ENCODE measurements at regions not wholly inside any gene's neighbourhood (a gene's known extent, or its start where the extent isn't known, plus 50 kb on each side); places are given as distances from the start of the nearest gene placed in this dataset.

DNA sequence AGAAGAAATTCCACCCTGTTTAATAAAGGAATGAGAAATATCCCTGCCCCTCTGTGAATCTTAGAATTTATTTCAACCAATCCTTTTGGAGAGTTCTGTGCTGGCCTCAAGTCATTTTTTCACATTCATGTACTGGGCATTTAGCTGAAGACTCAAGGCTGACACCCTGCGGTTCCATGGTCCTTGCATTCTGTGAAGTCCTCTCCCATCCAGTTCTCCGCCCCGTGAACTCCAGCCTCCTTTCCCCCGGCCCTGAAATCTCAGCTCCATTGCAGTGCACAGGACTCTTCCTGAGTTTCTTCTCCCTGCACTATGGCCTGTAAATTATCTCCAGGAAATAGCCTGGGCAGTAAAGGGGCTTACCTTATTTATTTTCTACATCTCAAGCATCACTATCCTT, 183.0 kb upstream of the KCND2 start:
- Histone ChIP-seq H3K27me3 (ENCODE audit: insufficient read depth, low read length, poor library complexity) (no peaks in the 10 kb centered on the region), H3K4me3 (ENCODE audit: low read depth in 1 of 2, low read length in 2 of 2) (no peak overlapping the region), H2AFZ (ENCODE audit: low read depth, low read length) (no peak overlapping the region), H3K4me1 (ENCODE audit: insufficient read depth, low read length) (no peaks in the 10 kb centered on the region), H3K79me2 (ENCODE audit: insufficient read depth, low read length) (no peaks in the 10 kb centered on the region), H4K20me1 (ENCODE audit: insufficient read depth, low read length) (no peaks in the 10 kb centered on the region), H3K9me3 (ENCODE audit: insufficient read depth, low read length, severe bottlenecking) (no peaks in the 10 kb centered on the region), H3K9ac (ENCODE audit: low read depth, low read length) (no peak overlapping the region), H3K27ac (ENCODE audit: low read length) (no peak overlapping the region), H3K36me3 (ENCODE audit: insufficient read depth, low read length) (no peaks in the 10 kb centered on the region), H3K4me2 (ENCODE audit: insufficient read depth, low read length) (no peak overlapping the region)
- ATAC-seq (ENCODE audit: insufficient read depth, low read depth) (no peak), DNase-seq (no peak)
- TF ChIP-seq CTCF (IDR thresholded peaks at IDR 0.05; ENCODE audit: borderline replicate concordance, extremely low read depth, low read length, poor library complexity, severe bottlenecking) (no peak), EZH2 (IDR thresholded peaks at IDR 0.05; ENCODE audit: borderline replicate concordance, low read depth, low read length, severe bottlenecking) (no peak)

GRCh38 chr7:120091807-120092206, 181.2 kb upstream of the KCND2 start:
- ATAC-seq (ENCODE audit: insufficient read depth, low read depth) (no peak), DNase-seq (no peak)
- H3K27ac ChIP-seq (ENCODE audit: low read length): no peak overlapping the region
- no peaks in the 10 kb centered on the region for H4K20me1 ChIP-seq (ENCODE audit: insufficient read depth, low read length)
- H3K4me2 ChIP-seq (ENCODE audit: insufficient read depth, low read length): no peak overlapping the region
- no peak overlapping the region for H3K9ac ChIP-seq (ENCODE audit: low read depth, low read length)
- H3K4me3 ChIP-seq (ENCODE audit: low read depth in 1 of 2, low read length in 2 of 2): no peak overlapping the region
- H3K9me3 ChIP-seq (ENCODE audit: insufficient read depth, low read length, severe bottlenecking): no peaks in the 10 kb centered on the region
- TF ChIP-seq EZH2 (IDR thresholded peaks at IDR 0.05; ENCODE audit: borderline replicate concordance, low read depth, low read length, severe bottlenecking) (no peak), CTCF (IDR thresholded peaks at IDR 0.05; ENCODE audit: borderline replicate concordance, extremely low read depth, low read length, poor library complexity, severe bottlenecking) (no peak)
- no peaks in the 10 kb centered on the region for H3K79me2 ChIP-seq (ENCODE audit: insufficient read depth, low read length)
- H3K36me3 ChIP-seq (ENCODE audit: insufficient read depth, low read length): no peaks in the 10 kb centered on the region
- no peaks in the 10 kb centered on the region for H3K27me3 ChIP-seq (ENCODE audit: insufficient read depth, low read length, poor library complexity)
- H3K4me1 ChIP-seq (ENCODE audit: insufficient read depth, low read length): no peaks in the 10 kb centered on the region
- no peak overlapping the region for H2AFZ ChIP-seq (ENCODE audit: low read depth, low read length)

DNA sequence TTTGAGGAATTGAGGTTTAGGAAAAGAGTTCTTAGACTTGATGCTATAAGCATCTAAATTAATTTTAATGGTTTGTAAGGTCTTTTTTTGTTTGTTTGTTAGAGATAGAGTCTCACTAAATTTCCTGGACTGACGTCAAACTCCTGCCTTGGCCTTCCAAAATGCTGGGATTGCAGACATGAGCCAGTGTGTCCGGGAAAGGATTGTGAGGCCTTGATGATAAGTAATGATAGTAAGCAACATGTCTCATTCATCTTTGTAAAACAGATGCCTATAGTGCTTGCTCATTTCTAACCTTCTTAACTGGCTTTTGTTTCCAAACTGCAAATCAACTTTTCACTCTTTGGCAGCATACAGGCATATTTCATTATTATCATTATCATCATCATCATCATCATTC, 176.0 kb upstream of the KCND2 start:
- no peak overlapping the region for H2AFZ ChIP-seq (ENCODE audit: low read depth, low read length)
- no peaks in the 10 kb centered on the region for H4K20me1 ChIP-seq (ENCODE audit: insufficient read depth, low read length)
- H3K9ac ChIP-seq (ENCODE audit: low read depth, low read length): no peak overlapping the region
- H3K4me1 ChIP-seq (ENCODE audit: insufficient read depth, low read length): no peaks in the 10 kb centered on the region
- H3K27me3 ChIP-seq (ENCODE audit: insufficient read depth, low read length, poor library complexity): no peaks in the 10 kb centered on the region
- no peak for TF ChIP-seq CTCF (IDR thresholded peaks at IDR 0.05; ENCODE audit: borderline replicate concordance, extremely low read depth, low read length, poor library complexity, severe bottlenecking)
- no peak for TF ChIP-seq EZH2 (IDR thresholded peaks at IDR 0.05; ENCODE audit: borderline replicate concordance, low read depth, low read length, severe bottlenecking)
- no peaks in the 10 kb centered on the region for H3K79me2 ChIP-seq (ENCODE audit: insufficient read depth, low read length)
- no peaks in the 10 kb centered on the region for H3K36me3 ChIP-seq (ENCODE audit: insufficient read depth, low read length)
- ATAC-seq (ENCODE audit: insufficient read depth, low read depth) (no peak), DNase-seq (no peak)
- no peak overlapping the region for H3K4me3 ChIP-seq (ENCODE audit: low read depth in 1 of 2, low read length in 2 of 2)
- H3K4me2 ChIP-seq (ENCODE audit: insufficient read depth, low read length): no peak overlapping the region
- H3K9me3 ChIP-seq (ENCODE audit: insufficient read depth, low read length, severe bottlenecking): no peaks in the 10 kb centered on the region
- no peak overlapping the region for H3K27ac ChIP-seq (ENCODE audit: low read length)

DNA sequence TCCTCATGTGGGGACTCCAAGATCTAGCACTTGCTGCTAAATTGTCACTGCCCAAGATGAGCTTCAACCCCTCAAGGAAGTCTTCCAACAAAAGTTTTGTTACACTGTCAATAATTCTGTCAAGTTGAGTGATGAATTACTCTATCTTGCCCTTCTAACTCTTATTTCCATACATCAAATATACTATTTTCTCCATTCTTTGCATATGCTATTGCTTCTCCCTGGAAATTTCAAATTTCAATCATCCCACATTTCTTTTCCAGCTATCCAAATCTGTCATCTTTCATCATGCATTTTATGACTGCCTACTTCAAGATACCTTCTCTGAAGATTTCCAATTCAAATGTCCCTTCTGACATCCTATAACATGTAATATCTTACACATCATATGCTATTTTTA, 175.2 kb upstream of the KCND2 start:
- H2AFZ ChIP-seq (ENCODE audit: low read depth, low read length): no peak overlapping the region
- no peak overlapping the region for H3K4me3 ChIP-seq (ENCODE audit: low read depth in 1 of 2, low read length in 2 of 2)
- ATAC-seq (ENCODE audit: insufficient read depth, low read depth) (no peak), DNase-seq (no peak)
- no peaks in the 10 kb centered on the region for H3K9me3 ChIP-seq (ENCODE audit: insufficient read depth, low read length, severe bottlenecking)
- no peaks in the 10 kb centered on the region for H3K36me3 ChIP-seq (ENCODE audit: insufficient read depth, low read length)
- no peaks in the 10 kb centered on the region for H4K20me1 ChIP-seq (ENCODE audit: insufficient read depth, low read length)
- H3K27me3 ChIP-seq (ENCODE audit: insufficient read depth, low read length, poor library complexity): no peaks in the 10 kb centered on the region
- no peak overlapping the region for H3K27ac ChIP-seq (ENCODE audit: low read length)
- no peak overlapping the region for H3K4me2 ChIP-seq (ENCODE audit: insufficient read depth, low read length)
- H3K4me1 ChIP-seq (ENCODE audit: insufficient read depth, low read length): no peaks in the 10 kb centered on the region
- H3K79me2 ChIP-seq (ENCODE audit: insufficient read depth, low read length): no peaks in the 10 kb centered on the region
- TF ChIP-seq CTCF (IDR thresholded peaks at IDR 0.05; ENCODE audit: borderline replicate concordance, extremely low read depth, low read length, poor library complexity, severe bottlenecking) (no peak), EZH2 (IDR thresholded peaks at IDR 0.05; ENCODE audit: borderline replicate concordance, low read depth, low read length, severe bottlenecking) (no peak)
- no peak overlapping the region for H3K9ac ChIP-seq (ENCODE audit: low read depth, low read length)

Measured in DND-41 (cell line).